ENCODE measurements at regions not wholly inside any gene's neighbourhood (a gene's known extent, or its start where the extent isn't known, plus 50 kb on each side); places are given as distances from the start of the nearest gene placed in this dataset.

GRCh38 chr15:69854001-69854400 lies 243.7 kb downstream of the TLE3 start:
- no peak for DNase-seq (ENCODE audit: low read depth)
- H3K4me3 ChIP-seq (ENCODE audit: low read depth, low read length), result no peak overlapping the region
- no peak for TF ChIP-seq CTCF (IDR thresholded peaks at IDR 0.05; ENCODE audit: control insufficient read depth, extremely low read depth, insufficient read depth)

DNA sequence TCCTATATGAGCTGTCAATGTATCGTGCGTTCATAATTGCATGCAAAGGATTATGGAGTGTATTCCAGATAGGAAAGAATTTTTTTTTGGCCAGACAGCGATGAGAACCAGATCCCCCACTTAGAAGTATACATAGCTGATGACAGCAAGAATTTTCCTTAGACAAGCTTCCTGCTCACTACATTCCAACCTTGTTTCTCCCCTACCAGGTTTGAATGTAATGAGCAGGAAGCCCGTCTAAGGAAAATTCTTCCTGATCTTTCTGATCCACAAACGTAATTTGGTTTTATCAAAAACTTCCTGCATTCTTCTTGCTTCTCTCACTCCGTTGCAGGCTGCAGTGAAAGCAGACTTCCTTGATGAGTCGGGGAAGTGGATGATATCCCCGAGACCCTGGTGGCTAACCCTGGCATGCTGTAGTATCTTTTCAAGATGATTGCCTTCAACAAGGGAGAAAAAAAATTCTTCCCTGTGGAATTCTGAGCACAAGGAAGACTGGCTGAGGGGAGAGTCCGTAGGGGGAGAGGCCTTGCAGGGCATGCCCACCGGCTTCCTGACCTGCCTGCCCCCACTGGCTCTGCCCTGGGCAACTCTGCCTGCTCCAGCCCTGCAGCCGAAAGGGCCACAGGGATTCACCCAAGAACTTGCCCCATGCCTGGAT lies 243.1 kb downstream of the TLE3 start:
- no peak for TF ChIP-seq CTCF (IDR thresholded peaks at IDR 0.05; ENCODE audit: control insufficient read depth, extremely low read depth, insufficient read depth)
- DNase-seq (ENCODE audit: low read depth), result no peak
- no peak overlapping the region for H3K4me3 ChIP-seq (ENCODE audit: low read depth, low read length)

GRCh38 chr15:69855258-69856000 lies 242.3 kb downstream of the TLE3 start:
- no peak for DNase-seq (ENCODE audit: low read depth)
- no peak overlapping the region for H3K4me3 ChIP-seq (ENCODE audit: low read depth, low read length)
- no peak for TF ChIP-seq CTCF (IDR thresholded peaks at IDR 0.05; ENCODE audit: control insufficient read depth, extremely low read depth, insufficient read depth)

GRCh38 chr15:69857250-69857649 lies 240.5 kb downstream of the TLE3 start:
- no peak overlapping the region for H3K4me3 ChIP-seq (ENCODE audit: low read depth, low read length)
- no peak for DNase-seq (ENCODE audit: low read depth)
- no peak for TF ChIP-seq CTCF (IDR thresholded peaks at IDR 0.05; ENCODE audit: control insufficient read depth, extremely low read depth, insufficient read depth)

GRCh38 chr15:69857686-69858391 lies 239.9 kb downstream of the TLE3 start:
- no peak overlapping the region for H3K4me3 ChIP-seq (ENCODE audit: low read depth, low read length)
- TF ChIP-seq CTCF (IDR thresholded peaks at IDR 0.05; ENCODE audit: control insufficient read depth, extremely low read depth, insufficient read depth), result no peak
- no peak for DNase-seq (ENCODE audit: low read depth)

DNA sequence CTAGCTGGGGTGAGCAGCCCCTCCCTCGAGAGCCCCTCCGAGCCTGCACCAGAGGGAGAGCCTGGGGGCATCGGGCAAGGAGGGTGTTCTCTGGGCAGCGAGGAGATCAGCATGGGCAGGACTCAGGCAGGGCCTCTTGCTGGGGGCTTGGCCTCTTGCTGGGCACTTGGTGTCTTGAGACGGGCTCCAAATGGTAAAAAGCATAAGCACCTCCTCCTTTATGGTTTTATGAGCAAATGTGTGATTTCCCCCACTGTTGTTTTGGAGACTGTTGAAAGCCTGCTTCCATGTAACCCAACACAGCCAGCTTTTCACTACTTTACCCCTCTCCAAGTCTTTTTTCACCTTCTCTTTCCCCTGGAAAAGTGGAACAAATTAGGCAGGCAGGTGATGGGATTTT lies 239.3 kb downstream of the TLE3 start:
- H3K4me3 ChIP-seq (ENCODE audit: low read depth, low read length), result no peak overlapping the region
- DNase-seq (ENCODE audit: low read depth), result no peak
- no peak for TF ChIP-seq CTCF (IDR thresholded peaks at IDR 0.05; ENCODE audit: control insufficient read depth, extremely low read depth, insufficient read depth)
